Thyroid gland (tissue), 4 donors: ENCODE measurements at regions not wholly inside any gene's neighbourhood (a gene's known extent, or its start where the extent isn't known, plus 50 kb on each side); places are given as distances from the start of the nearest gene placed in this dataset.

Source experiments
- DNase-seq, 2 donors: peaks; one replicate each; pipeline ENCODE4 v3.0.0-alpha.2; 2019
- H3K27ac ChIP-seq, 3 donors: fragments of 200-600 bp; sonication (generic); 1 replicate in 2 of 3; 2 replicates in 1 of 3; pipeline ENCODE4 v1.5.1; 2016 to 2019; ENCODE audit warnings: mild to moderate bottlenecking in 1 of 3, moderate library complexity in 1 of 3
- H3K27me3 ChIP-seq: fragments of 200-600 bp; sonication (generic); one replicate; pipeline ENCODE4 v1.5.1; 2019
- H3K36me3 ChIP-seq, 2 donors: fragments of 200-600 bp; sonication (generic); one replicate each; pipeline ENCODE4 v1.5.1; 2016 to 2019
- H3K4me1 ChIP-seq, 2 donors: fragments of 200-600 bp; sonication (generic); one replicate each; pipeline ENCODE4 v1.5.1; 2017 to 2019
- H3K4me3 ChIP-seq, 3 donors: fragments of 200-600 bp; sonication (generic); replicated peaks in 1 of 3; 1 replicate in 2 of 3; 2 replicates in 1 of 3; pipeline ENCODE4 v1.5.1; 2016; ENCODE audit warnings: mild to moderate bottlenecking in 1 of 3
- H3K9me3 ChIP-seq: fragments of 200-600 bp; sonication (generic); one replicate; pipeline ENCODE4 v1.5.1; 2017
- CTCF ChIP-seq, 6 experiments: fragments of 200-600 bp in 3 of 6; fragments of 450-650 bp in 3 of 6; sonication (generic) in 3 of 6; IDR thresholded peaks; one replicate each; pipeline ENCODE4 v1.5.1; 2016 to 2019; ENCODE audit warnings: antibody characterized with exemption in 6 of 6, mild to moderate bottlenecking in 2 of 6, inconsistent platforms in 1 of 6, moderate library complexity in 1 of 6
- POLR2A ChIP-seq, 2 donors: fragments of 450-650 bp; IDR thresholded peaks; one replicate each; pipeline ENCODE4 v1.6.1; 2017; ENCODE audit warnings: antibody characterized with exemption in 2 of 2, mild to moderate bottlenecking in 2 of 2, moderate library complexity in 1 of 2
- WGBS, 2 donors: methylation state at CpG; one replicate each; pipeline ENCODE4 v1.1.5; 2017; 5-methylcytosine and 5-hydroxymethylcytosine counted together
- intact Hi-C: fragments of 100-400 bp; cut with DNase I; formaldehyde crosslinking; loops from one replicate; pipeline ENCODE4 v1.15.1; 2023

GRCh38 chr2:120920454-120921148, 184.9 kb downstream of the GLI2 start:
- Histone ChIP-seq H3K27me3 (no peaks in the 10 kb centered on the region), H3K36me3 (no peaks in the 10 kb centered on the region), H3K27ac (peak overlapping the region in 1 of 3 donors; percentile 24), H3K4me1 (peaks cover 1 to 3% of the 10 kb centered on the region in 2 donors), H3K9me3 (no peaks in the 10 kb centered on the region), H3K4me3 (no peak overlapping the region)
- intact Hi-C loops, result no loop called here
- WGBS, 2 donors, result 79 to 80% methylated on average over 13 of the region's 13 CpGs
- no peak for TF ChIP-seq CTCF (IDR thresholded peaks at IDR 0.05)
- no peak for TF ChIP-seq POLR2A (IDR thresholded peaks at IDR 0.05)
- no peak for DNase-seq

GRCh38 chr2:120921457-120921856, 185.8 kb downstream of the GLI2 start:
- H3K4me3 ChIP-seq, result no peak overlapping the region
- no peaks in the 10 kb centered on the region for H3K36me3 ChIP-seq
- no peaks in the 10 kb centered on the region for H3K9me3 ChIP-seq
- intact Hi-C loops, result no loop called here
- H3K4me1 ChIP-seq, result no peaks in the 10 kb centered on the region
- DNase-seq, result no peak
- 90 to 97% methylated on average over 2 to 3 of the region's 3 CpGs for WGBS, 2 donors
- no peak overlapping the region for H3K27ac ChIP-seq
- TF ChIP-seq CTCF (IDR thresholded peaks at IDR 0.05), result no peak
- no peak for TF ChIP-seq POLR2A (IDR thresholded peaks at IDR 0.05)
- no peaks in the 10 kb centered on the region for H3K27me3 ChIP-seq

- Histone ChIP-seq H3K36me3 (no peaks in the 10 kb centered on the region), H3K4me3 (no peak overlapping the region), H3K9me3 (no peaks in the 10 kb centered on the region), H3K4me1 (no peaks in the 10 kb centered on the region), H3K27me3 (no peaks in the 10 kb centered on the region), H3K27ac (no peak overlapping the region)
- WGBS, 2 donors, result 87 to 91% methylated on average over 4 to 6 of the region's 6 CpGs
- DNase-seq, result no peak
- TF ChIP-seq POLR2A (IDR thresholded peaks at IDR 0.05), result no peak
- intact Hi-C loops, result no loop called here
These were observed 187.1 kb downstream of the GLI2 start for GRCh38 chr2:120922571-120923332.

GRCh38 chr2:120923426-120923825, 187.8 kb downstream of the GLI2 start:
- WGBS, 2 donors, result 92 to 99% methylated on average over 11 of the region's 11 CpGs

GRCh38 chr2:120924924-120925323, 189.3 kb downstream of the GLI2 start:
- WGBS, 2 donors, result 92 to 95% methylated on average over 3 to 5 of the region's 5 CpGs
- Histone ChIP-seq H3K36me3 (no peaks in the 10 kb centered on the region), H3K9me3 (no peaks in the 10 kb centered on the region), H3K27ac (no peak overlapping the region), H3K4me3 (no peak overlapping the region), H3K27me3 (no peaks in the 10 kb centered on the region), H3K4me1 (no peaks in the 10 kb centered on the region)
- no peak for TF ChIP-seq POLR2A (IDR thresholded peaks at IDR 0.05)
- no peak for TF ChIP-seq CTCF (IDR thresholded peaks at IDR 0.05)
- intact Hi-C loops, result no loop called here
- no peak for DNase-seq

More at GRCh38 chr2:120923426-120923825, 187.8 kb downstream of the GLI2 start:
- Histone ChIP-seq H3K9me3 (no peaks in the 10 kb centered on the region), H3K4me1 (no peaks in the 10 kb centered on the region), H3K27ac (no peak overlapping the region), H3K36me3 (no peaks in the 10 kb centered on the region), H3K4me3 (no peak overlapping the region), H3K27me3 (no peaks in the 10 kb centered on the region)
- no peak for TF ChIP-seq CTCF (IDR thresholded peaks at IDR 0.05)
- TF ChIP-seq POLR2A (IDR thresholded peaks at IDR 0.05), result no peak
- intact Hi-C loops, result no loop called here
- DNase-seq, result no peak
